ENCODE measurements at regions not wholly inside any gene's neighbourhood (a gene's known extent, or its start where the extent isn't known, plus 50 kb on each side); places are given as distances from the start of the nearest gene placed in this dataset.

- TF ChIP-seq CTCF (conservative IDR thresholded peaks at IDR 0.05; ENCODE audit: low read depth, low read length) = no peak
- TF ChIP-seq BHLHE40 (IDR thresholded peaks at IDR 0.05; ENCODE audit: low read depth, low read length) = no peak
- TF ChIP-seq CEBPB (IDR thresholded peaks at IDR 0.05; ENCODE audit: low read depth, low read length) = no peak
- TF ChIP-seq POLR2A (IDR thresholded peaks at IDR 0.05; ENCODE audit: low read depth, low read length) = no peak
- no peak for TF ChIP-seq CHD1 (IDR thresholded peaks at IDR 0.05; ENCODE audit: low read depth, low read length)
- no peak for TF ChIP-seq MAZ (IDR thresholded peaks at IDR 0.05; ENCODE audit: borderline replicate concordance, low read depth, low read length)
- no peak for TF ChIP-seq MAFK (IDR thresholded peaks at IDR 0.05; ENCODE audit: low read depth, low read length)
- no peak for TF ChIP-seq NFE2L2 (IDR thresholded peaks at IDR 0.05; ENCODE audit: low read depth, low read length)
These were observed 568.6 kb downstream of the HAO1 start for GRCh38 chr20:7371518-7372163.
